Stimulated activated naive CD8-positive, alpha-beta T cell treated with anti-CD3 and anti-CD28 coated beads, Interleukin-15, Interleukin-2, amounts not matched to agents 100 U/mL and 50 U/mL, for 24 hours (primary cell): ENCODE measurements at regions not wholly inside any gene's neighbourhood (a gene's known extent, or its start where the extent isn't known, plus 50 kb on each side); places are given as distances from the start of the nearest gene placed in this dataset.

ENCODE experiments used
- ATAC-seq: fragments of 150-1000 bp; cut with Tn5 transposase; one replicate; pipeline ENCODE4 v1.10.0; 2021
- DNase-seq: peaks from one replicate; pipeline ENCODE4 v3.0.0; 2021

GRCh38 chr13:95499811-95500712 is 52.5 kb upstream of the CLDN10 start:
- ATAC-seq (no peak), DNase-seq (no peak)

GRCh38 chr13:95502216-95502615 is 50.3 kb upstream of the CLDN10 start:
- DNase-seq (no peak), ATAC-seq (no peak)
